ENCODE measurements at regions not wholly inside any gene's neighbourhood (a gene's known extent, or its start where the extent isn't known, plus 50 kb on each side); places are given as distances from the start of the nearest gene placed in this dataset.

DNA sequence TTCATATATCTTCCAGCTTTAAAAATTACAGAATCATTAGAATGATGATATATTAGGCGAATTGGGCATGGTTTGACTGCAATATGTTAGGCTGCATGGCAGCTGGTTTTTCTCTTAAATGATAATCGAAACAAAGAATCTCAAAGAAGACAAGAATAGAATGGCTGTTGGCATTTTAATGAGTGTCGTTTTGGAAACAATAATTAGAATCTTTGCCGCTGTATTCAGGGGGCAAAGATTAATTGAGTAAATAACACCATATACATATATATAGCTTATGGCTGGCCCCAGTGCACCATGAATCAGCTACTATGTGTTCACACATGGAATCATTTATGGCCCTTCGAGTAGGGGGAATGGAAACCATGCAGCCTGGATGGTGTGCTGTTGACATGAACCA, 216.2 kb downstream of the RNF144B start:
- TF ChIP-seq PKNOX1 (IDR thresholded peaks at IDR 0.05): no peak
- TF ChIP-seq BHLHE40 (IDR thresholded peaks at IDR 0.05; ENCODE audit: borderline replicate concordance): no peak
- TF ChIP-seq NFRKB (IDR thresholded peaks at IDR 0.05): no peak
- TF ChIP-seq HDGF (IDR thresholded peaks at IDR 0.05; ENCODE audit: borderline replicate concordance): no peak
- TF ChIP-seq FOXK2 (IDR thresholded peaks at IDR 0.05): no peak
- TF ChIP-seq CTBP1 (IDR thresholded peaks at IDR 0.05; ENCODE audit: borderline replicate concordance): no peak
- no peak for TF ChIP-seq FOXM1 (IDR thresholded peaks at IDR 0.05; ENCODE audit: borderline replicate concordance)
- no peak for TF ChIP-seq SP1 (IDR thresholded peaks at IDR 0.05)
- TF ChIP-seq ARNT (IDR thresholded peaks at IDR 0.05): no peak
- TF ChIP-seq ZNF384 (IDR thresholded peaks at IDR 0.05): no peak
- no peak for TF ChIP-seq FOXA1 (IDR thresholded peaks at IDR 0.05)
- TF ChIP-seq SUZ12 (IDR thresholded peaks at IDR 0.05): no peak
- no peak for TF ChIP-seq ELF4 (IDR thresholded peaks at IDR 0.05)

Measured in HEK293T (cell line).